ENCODE measurements at regions not wholly inside any gene's neighbourhood (a gene's known extent, or its start where the extent isn't known, plus 50 kb on each side); places are given as distances from the start of the nearest gene placed in this dataset.

DNA sequence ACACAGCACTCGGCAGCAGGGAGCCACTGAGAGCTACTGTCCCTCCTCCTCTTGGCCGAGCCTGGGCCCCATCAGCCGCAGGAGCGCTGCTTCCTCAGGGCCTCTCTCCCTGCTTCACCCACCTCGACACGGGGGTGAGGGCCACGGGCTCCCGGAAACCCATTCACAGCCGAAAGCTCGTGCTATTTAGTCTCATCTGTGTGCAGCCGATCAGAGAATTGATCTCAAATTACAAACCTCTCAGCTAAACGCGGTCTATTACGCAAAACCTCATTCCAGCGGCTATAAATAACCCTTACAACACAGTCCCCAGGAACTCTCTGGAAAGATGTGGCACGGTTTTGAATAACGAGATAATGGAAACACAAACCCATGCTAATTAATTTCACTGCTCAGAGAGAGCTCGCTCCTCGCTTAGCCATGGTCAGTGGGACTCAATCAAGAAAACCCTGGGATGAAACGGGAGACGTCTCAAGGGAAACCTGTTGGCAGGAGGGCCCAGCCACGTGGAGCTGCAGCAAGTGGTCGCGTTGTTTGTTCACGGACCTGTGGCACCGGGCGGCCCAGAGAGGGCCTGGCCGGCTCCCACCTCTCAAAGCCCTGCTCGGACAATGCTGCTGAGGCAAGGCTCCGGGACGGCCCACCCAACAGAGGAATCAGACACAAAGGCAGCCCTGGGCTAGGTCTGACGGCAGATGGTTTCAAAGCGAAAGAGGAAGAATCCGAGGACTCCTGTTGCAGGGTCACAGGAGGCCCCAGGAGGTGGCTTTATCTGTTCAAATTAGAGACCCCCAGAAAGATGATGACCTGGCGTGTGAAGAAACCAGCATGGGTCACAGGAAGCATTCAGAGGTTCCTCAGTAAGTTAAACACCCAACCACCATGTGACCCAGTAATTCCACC, 210.5 kb downstream of the CTTN start:
- no peak for DNase-seq (ENCODE audit: low spot score)

DNA sequence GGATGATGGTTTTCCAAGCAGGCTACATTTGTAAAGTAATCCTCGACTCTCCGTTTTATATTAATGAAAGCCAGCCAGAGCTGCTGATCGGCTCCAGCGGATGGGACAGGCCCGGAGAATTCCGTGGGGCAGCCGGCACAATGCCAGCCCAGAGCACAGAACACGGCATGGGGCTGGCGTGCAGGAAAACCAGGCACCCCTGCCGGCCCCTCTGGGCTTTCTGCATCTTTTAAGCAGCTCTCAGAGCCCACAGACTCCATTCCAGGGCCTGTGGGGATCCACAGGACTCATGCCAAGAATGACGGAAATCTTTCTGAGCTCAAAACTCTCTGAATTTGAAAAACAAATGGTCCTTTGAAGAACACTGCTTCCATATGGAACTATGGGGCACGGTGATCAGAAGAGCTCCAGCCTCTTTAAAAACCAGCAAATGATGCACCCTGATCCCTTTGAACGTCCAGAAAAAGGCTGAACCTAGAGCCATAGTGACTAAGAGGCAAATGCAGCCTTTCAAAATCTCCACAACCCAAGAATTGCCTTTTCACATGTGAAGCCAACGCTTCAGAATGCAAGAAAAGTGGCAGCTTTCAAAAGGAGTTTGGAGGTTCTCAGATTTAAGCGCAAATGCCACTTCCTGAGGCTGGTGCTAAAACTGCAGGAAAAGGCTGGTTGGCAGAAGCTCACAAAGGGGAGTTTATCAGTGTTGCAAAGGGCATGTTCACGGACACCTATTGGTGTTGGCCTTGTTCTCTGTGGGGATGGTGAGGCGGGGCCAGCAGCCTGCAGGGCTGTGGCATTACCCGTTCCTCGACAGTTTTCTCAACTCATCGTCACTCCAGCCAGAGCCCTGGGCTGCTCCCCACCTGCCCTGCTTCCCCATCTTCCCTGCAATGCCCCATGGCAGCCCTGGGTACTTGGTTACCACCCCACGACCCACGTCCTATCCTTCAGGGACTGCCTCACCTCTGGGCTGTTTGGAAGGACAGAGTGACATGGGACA, 212.5 kb downstream of the CTTN start:
- DNase-seq (ENCODE audit: low spot score), result no peak

DNA sequence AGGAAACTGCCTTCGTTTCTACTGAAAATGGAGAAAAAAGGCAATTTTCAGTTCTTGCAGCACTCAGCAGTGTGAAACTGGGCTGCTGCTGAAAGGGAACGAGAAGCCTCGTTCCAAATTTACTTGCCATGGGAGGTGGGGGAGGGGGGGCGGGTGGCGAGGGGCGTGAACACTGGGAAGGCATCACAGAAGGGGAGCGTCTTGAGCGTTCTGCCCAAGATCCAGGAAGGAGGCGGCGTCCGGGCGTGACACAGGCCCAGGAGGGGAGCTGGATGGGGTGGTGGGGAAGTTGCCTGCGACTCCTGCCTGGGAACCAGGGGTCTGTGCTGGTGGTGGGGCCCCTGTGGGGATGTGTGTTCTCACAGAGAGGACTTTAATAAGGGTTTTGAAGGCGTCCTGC, 213.5 kb downstream of the CTTN start:
- DNase-seq (ENCODE audit: low spot score), result no peak

DNA sequence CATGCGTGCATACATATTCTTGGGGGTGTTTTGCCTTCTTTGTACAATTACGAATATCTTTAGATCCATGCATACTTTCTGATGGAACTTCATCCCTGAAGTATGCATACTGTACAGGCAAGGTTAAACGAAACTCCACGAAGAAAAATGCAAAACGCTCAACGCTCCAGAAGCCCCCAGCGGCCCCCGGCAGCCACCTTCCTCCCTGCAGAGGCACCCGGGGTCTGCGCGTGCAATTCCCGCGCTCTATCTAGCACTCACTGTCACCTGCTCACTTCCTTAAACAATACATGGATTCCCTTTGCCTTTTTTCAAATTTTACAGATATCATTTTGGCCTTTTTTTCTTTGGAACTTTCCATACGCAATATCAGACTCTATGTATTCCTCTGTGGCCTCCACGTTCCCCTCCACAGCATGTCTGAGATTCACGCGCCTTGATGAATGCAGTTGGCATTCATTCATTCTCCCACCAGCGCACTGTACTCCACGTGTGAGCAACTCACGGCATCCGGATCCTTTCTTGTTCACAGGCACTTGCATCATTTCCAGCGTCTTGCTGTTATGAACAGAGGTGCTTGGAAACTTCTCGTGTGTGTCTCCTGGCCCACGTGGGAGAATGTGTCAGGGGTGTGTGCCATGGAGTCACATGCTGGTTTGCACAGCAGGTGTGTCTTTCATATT, 214.3 kb downstream of the CTTN start:
- DNase-seq (ENCODE audit: low spot score), result no peak

DNA sequence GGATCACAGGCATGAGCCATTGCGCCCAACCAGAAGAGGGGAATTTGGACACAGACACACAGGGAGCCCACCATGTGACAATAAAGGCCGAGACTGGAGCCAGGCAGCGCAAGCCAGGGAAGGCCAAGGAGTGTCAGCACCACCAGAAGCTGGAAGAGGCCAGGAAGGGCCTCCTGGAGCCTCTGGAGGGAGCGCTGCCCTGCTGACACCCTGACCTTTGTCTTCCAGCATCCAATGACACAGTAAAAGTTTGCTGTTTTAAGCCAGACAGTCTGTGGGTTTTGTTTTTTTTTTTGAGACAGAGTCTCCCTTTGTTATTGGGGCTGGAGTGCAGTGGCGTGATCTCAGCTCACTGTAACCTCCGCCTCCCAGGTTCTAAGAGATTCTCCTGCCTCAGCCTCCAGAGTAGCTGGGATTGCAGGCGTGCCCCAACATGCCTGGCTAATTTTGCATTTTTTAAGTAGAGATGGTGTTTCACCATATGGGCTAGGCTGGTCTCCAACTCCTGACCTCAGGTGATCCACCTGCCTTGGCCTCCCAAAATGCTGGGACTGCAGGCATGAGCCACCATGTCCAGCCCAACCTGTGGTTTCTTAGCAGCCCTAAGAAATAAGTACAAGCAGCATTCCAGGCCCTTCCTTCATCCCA, 215.8 kb downstream of the CTTN start:
- DNase-seq (ENCODE audit: low spot score), result no peak

DNA sequence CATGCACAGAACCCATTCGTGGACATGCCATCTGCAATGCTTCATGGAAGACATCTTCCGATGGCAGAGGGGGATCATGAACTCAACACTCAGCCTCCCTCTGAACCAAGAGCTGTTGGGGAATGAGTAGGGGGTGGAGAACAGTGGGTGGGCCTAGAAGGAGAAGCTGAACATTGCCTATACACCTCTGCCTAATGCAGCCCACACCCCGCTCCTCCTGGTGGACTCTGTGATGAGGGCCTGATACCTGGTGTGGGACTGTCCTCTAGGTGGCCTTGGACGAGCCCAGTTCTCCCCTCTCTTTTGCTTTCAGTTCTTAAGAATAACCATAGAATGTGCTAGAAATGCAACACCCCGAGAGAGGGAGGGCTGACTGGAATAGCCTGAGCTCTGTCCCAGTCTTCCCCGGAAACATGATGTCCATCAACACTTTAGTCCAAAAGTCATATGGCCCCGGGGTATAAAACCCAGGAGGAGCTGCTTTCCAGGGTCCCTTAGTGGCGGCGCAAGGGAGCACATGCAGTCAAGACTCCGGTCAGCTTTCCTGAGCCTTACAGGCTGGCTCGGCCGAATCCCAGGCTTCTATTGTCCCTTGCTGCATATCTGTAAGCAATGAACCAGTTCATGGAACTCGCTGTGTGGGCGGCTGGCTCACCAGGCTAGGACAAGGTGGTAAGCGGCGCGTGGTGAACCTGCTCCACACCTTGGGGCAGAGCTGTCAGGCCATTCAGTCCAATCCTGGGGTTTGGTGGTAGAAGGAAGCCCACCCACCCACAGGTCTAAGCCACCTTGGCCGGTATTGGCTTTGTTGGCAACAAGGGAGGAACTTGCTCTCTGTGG, 216.9 kb downstream of the CTTN start:
- DNase-seq (ENCODE audit: low spot score), result no peak

DNA sequence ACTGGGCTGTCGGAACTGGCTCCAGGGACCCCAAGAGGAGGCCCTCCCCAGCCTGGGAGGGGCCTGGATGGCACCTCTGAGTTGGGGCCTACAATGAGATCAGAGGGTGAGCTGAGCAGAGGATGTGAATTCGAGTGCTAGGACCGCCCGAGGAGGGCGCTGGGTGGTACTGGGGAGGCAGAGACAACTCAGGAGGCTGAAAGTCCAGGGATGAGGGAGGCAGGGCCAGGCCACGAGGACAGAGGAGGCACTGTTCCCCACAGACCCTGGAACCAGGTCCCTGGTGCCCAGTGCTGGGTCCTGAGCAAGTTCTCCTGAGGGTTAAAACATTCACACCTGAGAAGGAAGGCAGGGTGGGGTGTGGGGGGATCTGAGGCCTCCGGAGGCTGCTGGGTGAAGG, 218.0 kb downstream of the CTTN start:
- no peak for DNase-seq (ENCODE audit: low spot score)

DNA sequence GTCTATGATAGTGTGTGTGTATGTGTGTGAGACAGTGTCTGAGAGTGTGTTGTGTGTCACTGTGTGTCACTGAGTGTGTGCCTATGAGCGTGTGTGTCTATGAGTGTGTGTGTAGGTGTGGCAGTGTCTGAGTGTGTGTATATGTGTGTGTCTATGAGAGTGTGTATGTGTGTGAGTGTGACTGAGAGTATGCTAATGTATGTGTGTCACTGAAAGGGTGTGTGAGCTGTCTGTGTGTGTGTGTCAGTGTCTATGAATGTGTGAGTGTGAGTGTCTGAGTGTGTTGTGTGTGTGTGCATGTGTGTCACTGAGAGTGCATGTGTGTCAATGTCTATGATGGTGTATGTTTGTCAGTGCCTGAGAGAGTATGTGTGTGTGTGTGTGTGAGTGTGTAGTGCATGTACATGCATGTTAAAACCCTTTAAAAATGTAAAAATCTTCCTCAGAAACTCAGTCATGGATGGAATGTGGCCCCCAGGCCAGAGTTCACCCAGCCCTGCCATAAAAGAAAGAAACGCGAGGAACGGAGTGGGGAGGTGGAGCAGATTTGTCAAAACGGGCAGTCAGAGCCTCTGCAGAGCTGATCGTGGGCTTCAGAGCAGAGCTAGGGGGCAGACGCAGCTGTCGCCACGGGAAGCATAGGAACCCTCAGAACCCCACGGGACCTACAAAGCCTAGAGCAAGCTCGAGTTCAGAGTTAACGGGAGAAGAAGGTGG, 218.8 kb downstream of the CTTN start:
- DNase-seq (ENCODE audit: low spot score), result no peak

DNA sequence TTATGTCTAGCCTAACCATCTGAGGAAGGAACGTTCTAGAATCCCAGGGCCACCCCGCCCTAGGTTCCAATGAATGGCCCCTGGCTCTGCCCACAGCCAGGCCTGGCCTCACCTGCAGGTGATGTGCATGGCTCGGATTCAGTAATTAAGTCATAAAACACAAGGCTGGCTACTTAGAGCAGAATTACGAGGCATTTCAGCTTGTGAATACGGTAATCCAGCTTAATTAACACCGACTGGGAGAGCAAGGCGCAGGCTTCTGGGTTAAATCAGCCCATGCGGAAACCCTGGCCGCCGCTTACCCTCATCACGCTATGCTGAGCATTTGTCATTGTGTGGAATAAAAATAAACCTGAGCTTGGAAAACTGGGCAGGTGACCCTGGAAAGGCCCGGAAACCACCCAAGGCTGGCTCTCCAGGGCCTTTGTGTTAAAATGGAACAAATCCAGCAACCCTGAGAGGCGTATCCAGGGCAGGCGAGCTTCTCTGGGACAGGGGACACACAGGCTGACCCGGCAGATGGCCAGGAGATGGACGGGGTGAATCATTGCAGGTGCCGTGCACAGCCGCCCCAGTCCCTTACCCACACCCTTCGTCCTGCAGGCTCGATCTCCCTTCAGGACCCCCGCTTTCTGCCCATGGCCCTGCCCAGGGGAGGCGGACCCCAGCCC, 220.2 kb downstream of the CTTN start:
- DNase-seq (ENCODE audit: low spot score), result no peak

DNA sequence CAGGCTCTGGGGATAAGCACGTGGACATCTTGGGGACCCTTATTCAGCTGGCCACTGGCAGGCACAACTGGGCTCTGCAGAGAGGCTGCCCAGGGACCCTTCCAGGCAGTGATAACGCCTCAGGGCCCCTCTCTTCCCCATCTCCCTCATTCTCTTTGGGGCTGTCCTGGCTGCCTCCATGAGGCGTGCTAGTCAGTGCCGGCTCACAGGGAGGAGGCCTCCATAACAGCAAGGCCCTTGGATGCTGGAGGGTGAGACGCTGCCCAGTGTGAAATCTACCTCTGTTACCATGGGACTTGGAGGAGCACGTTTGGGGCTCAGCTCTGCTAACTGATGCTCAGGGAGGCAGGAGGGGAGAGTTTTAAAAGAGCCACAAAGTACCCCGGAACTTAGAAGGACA, 221.3 kb downstream of the CTTN start:
- no peak for DNase-seq (ENCODE audit: low spot score)

DNA sequence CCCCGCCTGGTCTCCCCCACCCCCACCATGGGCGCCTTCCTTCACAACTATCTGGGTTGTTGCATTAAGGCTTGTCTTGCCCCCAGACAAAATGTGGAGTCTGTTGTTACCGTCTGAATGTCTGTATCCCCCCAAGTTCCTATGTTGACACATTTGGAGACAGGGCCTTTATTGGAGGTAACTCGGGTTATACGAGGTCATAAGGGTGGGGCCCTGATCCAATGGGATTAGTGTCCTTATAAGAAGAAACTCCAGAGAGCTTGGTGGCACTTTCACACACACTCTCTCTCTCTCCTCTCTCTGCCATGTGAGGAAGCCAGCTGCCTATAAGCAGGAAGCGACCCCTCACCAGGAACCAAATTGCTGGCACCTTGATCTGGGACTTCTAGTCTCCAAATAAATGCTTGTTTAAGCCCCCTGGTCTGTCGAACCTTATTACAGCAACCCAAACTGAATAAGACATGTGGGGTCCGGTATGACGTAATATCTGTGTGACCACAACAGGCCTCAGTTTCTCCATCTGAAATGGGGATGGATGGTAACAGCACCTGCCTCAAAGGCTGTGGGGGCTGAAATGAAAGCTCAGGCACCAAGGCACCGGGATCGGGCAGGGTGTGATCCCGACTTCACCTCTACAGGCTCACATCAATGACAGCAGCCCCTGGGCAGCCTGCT, 222.3 kb downstream of the CTTN start:
- no peak for DNase-seq (ENCODE audit: low spot score)

DNA sequence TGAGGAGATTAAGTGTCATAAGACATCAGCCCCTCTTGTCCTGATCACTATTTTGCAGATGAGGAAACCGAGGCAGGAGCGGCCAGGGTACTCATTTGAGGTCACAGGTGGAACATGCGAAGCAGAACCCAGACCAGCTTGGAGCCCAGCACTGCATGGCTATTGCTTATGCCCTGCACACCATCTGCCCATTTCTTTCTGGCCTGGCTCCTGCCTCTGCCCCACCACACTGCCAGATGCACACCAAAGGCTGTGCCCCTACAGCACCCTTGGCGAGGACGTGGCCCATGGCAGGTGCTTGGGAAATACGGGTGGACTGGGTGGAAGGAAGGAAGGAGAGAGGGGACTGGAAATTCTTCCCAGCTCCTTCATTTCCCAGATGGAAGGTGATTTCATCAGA, 222.9 kb downstream of the CTTN start:
- DNase-seq (ENCODE audit: low spot score), result no peak

DNA sequence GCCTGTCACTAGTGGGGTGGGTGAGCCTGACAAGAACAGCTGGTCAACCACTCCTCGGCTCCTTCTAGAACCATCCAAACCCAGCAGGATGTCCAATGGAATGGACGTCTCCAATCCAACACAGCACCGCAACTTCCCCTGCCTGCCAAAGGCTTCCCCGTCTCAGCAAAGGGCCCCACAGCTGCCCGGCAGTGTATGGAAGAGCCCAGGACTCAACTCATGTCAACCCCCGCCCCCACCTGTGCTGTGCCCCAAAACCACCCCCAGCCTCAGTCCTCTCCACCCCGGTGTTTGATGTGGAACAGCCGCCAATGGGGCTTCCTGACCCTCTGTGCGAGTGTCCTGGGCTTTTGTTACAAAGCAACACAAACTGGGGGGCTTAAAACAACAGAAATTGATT, 223.8 kb downstream of the CTTN start:
- DNase-seq (ENCODE audit: low spot score), result no peak

DNA sequence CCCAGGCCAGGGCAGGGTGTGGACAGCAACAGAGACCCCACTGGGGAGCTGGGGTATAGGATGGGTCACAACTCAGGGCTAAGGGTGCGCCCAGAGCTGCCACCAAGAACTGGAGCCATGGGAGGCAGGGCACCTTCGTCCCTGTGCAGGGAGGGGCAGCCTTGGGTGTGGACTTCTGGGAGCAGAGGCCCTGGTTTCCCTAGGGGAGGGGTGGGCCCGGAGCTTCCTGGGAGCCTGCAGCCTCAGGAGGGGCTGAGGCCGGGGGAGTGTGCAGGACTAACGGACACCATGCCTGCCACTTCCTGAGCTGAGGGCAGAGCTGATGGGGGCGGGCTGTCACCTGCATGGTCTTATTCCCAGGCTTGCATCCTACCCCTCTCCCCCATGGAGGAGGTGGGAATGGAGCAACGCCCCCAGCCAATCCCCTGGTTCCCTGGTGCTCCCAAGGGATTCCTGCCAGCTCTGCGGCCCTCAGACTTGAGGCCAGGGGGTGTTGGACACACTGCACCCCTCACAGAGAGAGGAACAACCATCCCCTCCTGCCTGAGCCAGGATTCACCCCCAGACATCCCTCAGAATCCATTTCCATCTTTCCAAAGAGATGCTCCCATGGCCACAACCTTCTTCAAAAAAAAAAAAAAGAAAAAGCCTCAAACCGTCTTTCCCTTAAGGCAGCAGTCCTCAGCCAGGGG, 225.7 kb downstream of the CTTN start:
- DNase-seq (ENCODE audit: low spot score), result no peak

DNA sequence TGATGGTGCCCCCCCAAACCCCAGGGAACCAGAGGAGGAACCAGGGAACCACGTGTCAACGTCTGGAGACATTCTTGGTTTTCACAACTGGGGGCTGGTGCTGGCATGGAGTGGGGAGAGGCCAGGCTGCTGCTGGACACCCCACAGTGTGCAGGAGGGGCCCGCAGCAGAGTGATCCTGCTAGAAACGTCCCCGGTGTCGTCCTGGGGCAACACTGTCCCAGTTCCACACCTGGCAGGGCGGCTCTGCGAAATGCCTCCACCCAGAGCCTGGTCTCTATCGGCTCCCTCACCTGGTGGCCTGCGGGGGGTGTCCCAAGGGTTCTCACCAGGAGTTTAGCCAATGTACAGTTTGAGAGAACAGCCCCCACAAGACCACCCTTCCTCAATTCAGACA, 226.3 kb downstream of the CTTN start:
- DNase-seq (ENCODE audit: low spot score), result no peak

DNA sequence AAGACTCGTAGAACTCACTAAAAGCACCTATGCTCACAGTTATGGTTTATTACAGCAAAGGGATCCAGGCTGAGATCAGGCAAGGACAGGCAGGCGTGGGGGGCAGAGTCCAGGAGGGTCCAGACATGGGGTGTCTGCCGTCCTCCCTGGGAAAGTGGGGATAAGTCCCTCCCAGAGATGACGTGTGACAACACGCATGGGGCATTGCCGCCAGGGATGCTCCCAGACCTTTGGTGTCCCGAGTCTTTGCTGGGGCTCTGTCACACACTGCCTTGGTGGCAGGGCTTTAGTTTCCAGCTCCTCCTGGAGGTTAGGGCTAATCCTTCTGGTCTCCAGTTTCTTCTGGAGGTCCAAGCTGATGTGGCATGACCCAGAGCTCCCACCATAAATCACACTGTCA, 226.7 kb downstream of the CTTN start:
- DNase-seq (ENCODE audit: low spot score), result no peak

DNA sequence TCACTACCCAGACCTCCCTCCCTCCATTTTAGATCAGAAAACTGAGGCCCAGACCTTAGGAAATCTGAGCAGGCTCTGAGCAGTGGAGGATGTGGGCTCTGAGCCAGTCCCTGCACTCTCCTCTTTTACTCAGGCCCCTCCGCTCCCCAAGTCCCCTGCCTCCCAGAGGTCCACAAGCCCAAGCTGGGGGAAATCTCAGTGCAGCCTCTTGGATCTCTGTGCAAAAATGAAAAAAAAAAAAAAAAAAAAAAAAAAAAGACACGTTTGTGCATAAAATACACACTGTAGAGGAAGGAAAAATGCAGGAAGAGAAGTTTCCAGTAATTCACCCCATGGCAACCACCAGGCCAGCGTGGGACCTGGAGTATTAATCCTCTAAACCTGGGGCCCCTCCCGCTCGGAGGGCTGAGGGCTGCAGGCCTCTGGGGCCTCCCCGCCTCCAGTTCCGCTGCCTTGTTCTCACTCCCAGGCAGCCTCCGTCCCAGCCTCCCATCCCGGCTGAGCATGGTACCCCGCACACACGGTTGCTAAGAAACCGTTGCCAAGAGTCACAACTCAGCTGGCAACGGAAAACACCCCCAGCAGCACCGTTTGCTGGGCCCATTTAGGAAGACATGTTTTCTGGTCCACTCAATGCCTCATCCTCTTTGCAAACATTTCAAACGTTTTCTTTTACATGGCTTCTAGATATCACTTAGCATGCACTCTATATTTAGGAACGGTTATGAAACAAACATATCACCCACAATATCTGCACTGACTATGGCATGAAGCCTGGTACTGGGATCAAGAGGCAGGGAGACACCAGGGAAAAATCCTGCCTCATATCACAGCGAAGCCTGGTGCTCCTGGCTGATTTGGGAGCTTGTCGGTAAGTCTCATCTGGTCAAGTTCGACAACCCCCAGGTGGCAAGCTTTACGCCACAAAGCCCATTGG, 227.5 kb downstream of the CTTN start:
- DNase-seq (ENCODE audit: low spot score), result no peak
